GM23338 (cell line): ENCODE measurements at regions not wholly inside any gene's neighbourhood (a gene's known extent, or its start where the extent isn't known, plus 50 kb on each side); places are given as distances from the start of the nearest gene placed in this dataset.

Experiments
- ATAC-seq: fragments of 200-7000 bp; cut with Tn5 transposase; 3 replicates; pipeline ENCODE4 v1.9.1; 2020
- DNase-seq: peaks from one replicate; pipeline ENCODE4 v3.0.0-alpha.2; 2015; ENCODE audit warnings: low spot score
- H2AFZ ChIP-seq: fragments of 200-600 bp; sonication (generic); 2 replicates; pipeline ENCODE4 v1.8.0; 2016; ENCODE audit warnings: antibody characterized with exemption, mild to moderate bottlenecking, moderate library complexity
- H3F3A ChIP-seq: fragments of 200-600 bp; sonication (generic); replicated peaks from 2 replicates; pipeline ENCODE4 v1.8.0; 2017; ENCODE audit warnings: antibody characterized with exemption, mixed run types, low read depth
- H3K27ac ChIP-seq: fragments of 200-600 bp; sonication (generic); 2 replicates; pipeline ENCODE4 v1.6.1; 2016; ENCODE audit warnings: low read depth
- H3K27me3 ChIP-seq: fragments of 200-600 bp; sonication (generic); 2 replicates; pipeline ENCODE4 v1.8.0; 2016; ENCODE audit warnings: mild to moderate bottlenecking, mixed run types, moderate library complexity; ENCODE audit not compliant: insufficient read depth
- H3K36me3 ChIP-seq: fragments of 200-600 bp; sonication (generic); 2 replicates; pipeline ENCODE4 v1.8.0; 2016; ENCODE audit warnings: mild to moderate bottlenecking; ENCODE audit not compliant: insufficient read depth
- H3K4me1 ChIP-seq: fragments of 200-600 bp; sonication (generic); 2 replicates; pipeline ENCODE4 v1.8.0; 2016; ENCODE audit warnings: mild to moderate bottlenecking, moderate library complexity; ENCODE audit not compliant: insufficient read depth
- H3K4me2 ChIP-seq: fragments of 200-600 bp; sonication (generic); 2 replicates; pipeline ENCODE4 v1.7.1; 2017; ENCODE audit warnings: mixed run types
- H3K4me3 ChIP-seq: fragments of 200-600 bp; sonication (generic); 2 replicates; pipeline ENCODE4 v1.6.1; 2016; ENCODE audit warnings: mixed run types
- H3K79me2 ChIP-seq: fragments of 200-600 bp; sonication (generic); replicated peaks from 2 replicates; pipeline ENCODE4 v1.8.0; 2017; ENCODE audit warnings: mild to moderate bottlenecking; ENCODE audit not compliant: insufficient read depth
- H3K9me2 ChIP-seq: fragments of 200-600 bp; sonication (generic); 2 replicates; pipeline ENCODE4 v1.8.0; 2017; ENCODE audit not compliant: insufficient read depth
- H4K20me1 ChIP-seq: fragments of 200-600 bp; sonication (generic); replicated peaks from 2 replicates; pipeline ENCODE4 v1.8.0; 2017; ENCODE audit warnings: mild to moderate bottlenecking; ENCODE audit not compliant: insufficient read depth
- H3K27ac Mint-ChIP-seq: 2 replicates; pipeline ENCODE4 v1.8.0; 2020; ENCODE audit warnings: inconsistent platforms, mild to moderate bottlenecking, moderate library complexity, mixed read lengths
- H3K27me3 Mint-ChIP-seq: 3 replicates; pipeline ENCODE4 v1.8.0; 2022; ENCODE audit warnings: low read depth, mild to moderate bottlenecking, moderate library complexity, mixed read lengths, inconsistent platforms; ENCODE audit not compliant: insufficient read depth, poor library complexity
- H3K36me3 Mint-ChIP-seq: 3 replicates; pipeline ENCODE4 v1.8.0; 2021; ENCODE audit warnings: low read depth, mild to moderate bottlenecking, inconsistent platforms, moderate library complexity, mixed read lengths
- H3K4me1 Mint-ChIP-seq: 3 replicates; pipeline ENCODE4 v1.8.0; 2020; ENCODE audit warnings: mild to moderate bottlenecking, inconsistent platforms, mixed read lengths
- H3K4me3 Mint-ChIP-seq: 3 replicates; pipeline ENCODE4 v1.8.0; 2021; ENCODE audit warnings: moderate library complexity, mild to moderate bottlenecking, inconsistent platforms, mixed read lengths
- H3K9me3 Mint-ChIP-seq: 3 replicates; pipeline ENCODE4 v1.8.0; 2020; ENCODE audit warnings: moderate library complexity, mild to moderate bottlenecking, inconsistent platforms, mixed read lengths
- CREB1 ChIP-seq: fragments of 250-450 bp; sonication (Bioruptor Pico); IDR thresholded peaks from 2 replicates; pipeline ENCODE4 v1.5.0; 2020; ENCODE audit warnings: low read depth, mild to moderate bottlenecking, moderate library complexity
- CTCF ChIP-seq, 2 experiments: fragments of 200-600 bp in 1 of 2; sonication (generic) in 1 of 2; conservative IDR thresholded peaks; 2 replicates each; pipeline versions ENCODE4 v1.5.1 to v1.6.1; 2016 to 2017; ENCODE audit warnings: antibody characterized with exemption in 2 of 2, low read depth in 2 of 2, mild to moderate bottlenecking in 2 of 2, moderate library complexity in 1 of 2
- ETS1 ChIP-seq: IDR thresholded peaks from 2 replicates; pipeline ENCODE4 v1.6.1; 2016; ENCODE audit warnings: antibody characterized with exemption
- EZH2 ChIP-seq: fragments of 200-600 bp; sonication (generic); IDR thresholded peaks from one replicate; pipeline ENCODE4 v1.8.0; 2017; ENCODE audit warnings: antibody characterized with exemption, mild to moderate bottlenecking, low read depth; ENCODE audit not compliant: unreplicated experiment
- EZH2phosphoT487 ChIP-seq: fragments of 200-600 bp; sonication (generic); IDR thresholded peaks from one replicate; pipeline ENCODE4 v1.8.1; 2018; ENCODE audit warnings: antibody characterized with exemption; ENCODE audit not compliant: unreplicated experiment
- JUNB ChIP-seq: IDR thresholded peaks from one replicate; pipeline ENCODE4 v1.6.1; 2016; ENCODE audit warnings: antibody characterized with exemption; ENCODE audit not compliant: unreplicated experiment
- NANOG ChIP-seq: IDR thresholded peaks from 2 replicates; pipeline ENCODE4 v1.6.1; 2016; ENCODE audit warnings: antibody characterized with exemption, borderline replicate concordance
- POLR2AphosphoS5 ChIP-seq: IDR thresholded peaks from 2 replicates; pipeline ENCODE4 v1.6.1; 2016; ENCODE audit warnings: antibody characterized with exemption, low read depth
- REST ChIP-seq: IDR thresholded peaks from one replicate; pipeline ENCODE4 v1.6.1; 2018; ENCODE audit warnings: antibody characterized with exemption; ENCODE audit not compliant: unreplicated experiment
- STAT1 ChIP-seq: IDR thresholded peaks from one replicate; pipeline ENCODE4 v1.6.1; 2016; ENCODE audit warnings: antibody characterized with exemption; ENCODE audit not compliant: unreplicated experiment
- ZNF114 ChIP-seq: fragments of 250-450 bp; sonication (Bioruptor Pico); IDR thresholded peaks from 2 replicates; pipeline ENCODE4 v1.5.0; 2020; ENCODE audit warnings: mild to moderate bottlenecking, moderate library complexity
- ZNF331 ChIP-seq: fragments of 250-450 bp; sonication (Bioruptor Pico); IDR thresholded peaks from 2 replicates; pipeline ENCODE4 v1.5.0; 2020; ENCODE audit warnings: low read depth, mild to moderate bottlenecking, moderate library complexity
- ZNF462 ChIP-seq: fragments of 250-450 bp; sonication (Bioruptor Pico); IDR thresholded peaks from 2 replicates; pipeline ENCODE4 v1.5.0; 2020; ENCODE audit warnings: mild to moderate bottlenecking, moderate library complexity

- Mint-ChIP-seq H3K4me3 (no peak overlapping the region), H3K27me3 (peaks cover 6% of the 10 kb centered on the region), H3K36me3 (no peaks in the 10 kb centered on the region), H3K9me3 (no peaks in the 10 kb centered on the region), H3K27ac (no peak overlapping the region), H3K4me1 (peaks cover 22% of the 10 kb centered on the region)
- Histone ChIP-seq H4K20me1 (no peaks in the 10 kb centered on the region), H3K79me2 (no peaks in the 10 kb centered on the region), H3K4me2 (no peak overlapping the region), H3K27ac (no peak overlapping the region), H2AFZ (no peak overlapping the region), H3F3A (peaks cover 9% of the 10 kb centered on the region; the same call in 1 of the 2 replicates), H3K9me2 (no peaks in the 10 kb centered on the region), H3K4me1 (peaks cover 31% of the 10 kb centered on the region), H3K4me3 (no peak overlapping the region), H3K36me3 (no peaks in the 10 kb centered on the region), H3K27me3 (no peaks in the 10 kb centered on the region)
- no peak for ATAC-seq
- no peak for DNase-seq
- TF ChIP-seq JUNB, result no peak
- TF ChIP-seq ZNF462 (CRISPR knock-in tag), result no peak
- TF ChIP-seq CREB1 (CRISPR knock-in tag), result no peak
- no peak for TF ChIP-seq ZNF331
- no peak for TF ChIP-seq EZH2phosphoT487
- TF ChIP-seq CTCF (conservative IDR thresholded peaks at IDR 0.05; ENCODE audit: low read depth in 2 of 2), result no peak
- TF ChIP-seq POLR2AphosphoS5, result no peak
- TF ChIP-seq STAT1, result no peak
- no peak for TF ChIP-seq ZNF114 (CRISPR knock-in tag)
- TF ChIP-seq REST, result no peak
- TF ChIP-seq ETS1, result no peak
- TF ChIP-seq EZH2, result no peak
- no peak for TF ChIP-seq NANOG
These were observed 191.9 kb downstream of the BCAS1 start for GRCh38 chr20:53878262-53879047.
